ENCODE measurements at regions not wholly inside any gene's neighbourhood (a gene's known extent, or its start where the extent isn't known, plus 50 kb on each side); places are given as distances from the start of the nearest gene placed in this dataset.

- H3K4me3 ChIP-seq: no peak overlapping the region
- H3K9me3 ChIP-seq (replicated peaks in 1 of 11): no peaks in the 10 kb centered on the region; a peak in 2 of 22 replicates
- no peak for TF ChIP-seq Cebpa-rat (IDR thresholded peaks at IDR 0.05)
- H3K4me2 ChIP-seq: no peak overlapping the region
- H3K9ac ChIP-seq: no peak overlapping the region
- H4K20me1 ChIP-seq: no peaks in the 10 kb centered on the region
- H3K27me3 ChIP-seq: no peaks in the 10 kb centered on the region
- no peak overlapping the region for H3K27ac ChIP-seq
- H3K4me1 ChIP-seq: no peaks in the 10 kb centered on the region
- no peaks in the 10 kb centered on the region for H3K36me3 ChIP-seq
Observed at GRCh38 chr1:177546346-177546745, 375.6 kb downstream of the BRINP2 start.

- Histone ChIP-seq H3K4me2 (no peak overlapping the region), H3K36me3 (no peaks in the 10 kb centered on the region), H4K20me1 (no peaks in the 10 kb centered on the region), H3K9me3 (replicated peaks in 1 of 11) (no peaks in the 10 kb centered on the region), H3K27me3 (no peaks in the 10 kb centered on the region), H3K4me1 (no peaks in the 10 kb centered on the region), H3K9ac (no peak overlapping the region), H3K4me3 (no peak overlapping the region), H3K27ac (no peak overlapping the region)
- no peak for TF ChIP-seq Cebpa-rat (IDR thresholded peaks at IDR 0.05)
Observed at GRCh38 chr1:177526201-177526600, 355.4 kb downstream of the BRINP2 start.

GRCh38 chr1:177525176-177525575, 354.4 kb downstream of the BRINP2 start:
- Histone ChIP-seq H3K9me3 (replicated peaks in 1 of 11) (no peaks in the 10 kb centered on the region), H3K4me1 (no peaks in the 10 kb centered on the region), H3K4me3 (no peak overlapping the region), H3K9ac (no peak overlapping the region), H4K20me1 (no peaks in the 10 kb centered on the region), H3K27ac (no peak overlapping the region), H3K27me3 (no peaks in the 10 kb centered on the region), H3K36me3 (no peaks in the 10 kb centered on the region), H3K4me2 (no peak overlapping the region)
- TF ChIP-seq Cebpa-rat (IDR thresholded peaks at IDR 0.05): no peak

- H3K9me3 ChIP-seq (replicated peaks in 1 of 11): no peaks in the 10 kb centered on the region
- no peaks in the 10 kb centered on the region for H4K20me1 ChIP-seq
- H3K36me3 ChIP-seq: no peaks in the 10 kb centered on the region
- H3K4me2 ChIP-seq: no peak overlapping the region
- no peak for TF ChIP-seq Cebpa-rat (IDR thresholded peaks at IDR 0.05)
- no peak overlapping the region for H3K27ac ChIP-seq
- H3K4me1 ChIP-seq: no peaks in the 10 kb centered on the region
- H3K9ac ChIP-seq: no peak overlapping the region
- no peaks in the 10 kb centered on the region for H3K27me3 ChIP-seq
- H3K4me3 ChIP-seq: no peak overlapping the region
Observed at GRCh38 chr1:177517546-177517945, 346.8 kb downstream of the BRINP2 start.

- TF ChIP-seq Cebpa-rat (IDR thresholded peaks at IDR 0.05): no peak
- no peaks in the 10 kb centered on the region for H3K27me3 ChIP-seq
Observed at GRCh38 chr1:177514207-177514606, 343.4 kb downstream of the BRINP2 start.

GRCh38 chr1:177511036-177511435, 340.3 kb downstream of the BRINP2 start:
- Histone ChIP-seq H3K36me3 (no peaks in the 10 kb centered on the region), H3K4me1 (peaks cover 0 to 4% (median 0%) of the 10 kb centered on the region in 10 experiments; a peak in 1 of 20 replicates), H3K9me3 (replicated peaks in 1 of 11) (peaks cover 0 to 5% (median 3%) of the 10 kb centered on the region in 11 experiments; a peak in 7 of 22 replicates), H3K27ac (no peak overlapping the region), H3K4me3 (no peak overlapping the region), H3K27me3 (no peaks in the 10 kb centered on the region), H3K9ac (no peak overlapping the region), H3K4me2 (no peak overlapping the region), H4K20me1 (no peaks in the 10 kb centered on the region)
- no peak for TF ChIP-seq Cebpa-rat (IDR thresholded peaks at IDR 0.05)

More at GRCh38 chr1:177514207-177514606, 343.4 kb downstream of the BRINP2 start:
- H3K9ac ChIP-seq: no peak overlapping the region
- no peaks in the 10 kb centered on the region for H3K9me3 ChIP-seq (replicated peaks in 1 of 11)
- H3K36me3 ChIP-seq: no peaks in the 10 kb centered on the region
- H3K4me2 ChIP-seq: no peak overlapping the region
- no peak overlapping the region for H3K27ac ChIP-seq
- no peaks in the 10 kb centered on the region for H4K20me1 ChIP-seq
- no peaks in the 10 kb centered on the region for H3K4me1 ChIP-seq
- H3K4me3 ChIP-seq: no peak overlapping the region

- H3K4me3 ChIP-seq: no peak overlapping the region
- no peak for TF ChIP-seq Cebpa-rat (IDR thresholded peaks at IDR 0.05)
- H3K27ac ChIP-seq: no peak overlapping the region
- no peak overlapping the region for H3K4me2 ChIP-seq
- H4K20me1 ChIP-seq: no peaks in the 10 kb centered on the region
- H3K27me3 ChIP-seq: no peaks in the 10 kb centered on the region
- no peaks in the 10 kb centered on the region for H3K36me3 ChIP-seq
- H3K4me1 ChIP-seq: peaks cover 0 to 6% (median 0%) of the 10 kb centered on the region in 10 experiments; a peak in 1 of 20 replicates
- peaks cover 0 to 9% (median 4%) of the 10 kb centered on the region in 11 experiments; a peak in 7 of 22 replicates for H3K9me3 ChIP-seq (replicated peaks in 1 of 11)
- no peak overlapping the region for H3K9ac ChIP-seq
Observed at GRCh38 chr1:177505905-177506590, 335.3 kb downstream of the BRINP2 start.

- H3K9me3 ChIP-seq (replicated peaks in 1 of 11): peaks cover 0 to 17% (median 0%) of the 10 kb centered on the region in 11 experiments; a peak in 3 of 22 replicates
- H3K9ac ChIP-seq: no peak overlapping the region
- TF ChIP-seq Cebpa-rat (IDR thresholded peaks at IDR 0.05): no peak
- no peaks in the 10 kb centered on the region for H3K4me1 ChIP-seq
- H3K27ac ChIP-seq: no peak overlapping the region
- H3K27me3 ChIP-seq: no peaks in the 10 kb centered on the region
- no peak overlapping the region for H3K4me2 ChIP-seq
- no peak overlapping the region for H3K4me3 ChIP-seq
- H4K20me1 ChIP-seq: no peaks in the 10 kb centered on the region
- H3K36me3 ChIP-seq: no peaks in the 10 kb centered on the region
Observed at GRCh38 chr1:177495878-177496277, 325.1 kb downstream of the BRINP2 start.

GRCh38 chr1:177490786-177491185, 320.0 kb downstream of the BRINP2 start:
- Histone ChIP-seq H3K36me3 (no peaks in the 10 kb centered on the region), H3K27ac (no peak overlapping the region), H4K20me1 (no peaks in the 10 kb centered on the region), H3K9me3 (replicated peaks in 1 of 11) (peaks cover 0 to 3% (median 0%) of the 10 kb centered on the region in 11 experiments; a peak in 1 of 22 replicates), H3K27me3 (no peaks in the 10 kb centered on the region), H3K4me2 (no peak overlapping the region), H3K4me3 (no peak overlapping the region), H3K4me1 (no peaks in the 10 kb centered on the region), H3K9ac (no peak overlapping the region)
- no peak for TF ChIP-seq Cebpa-rat (IDR thresholded peaks at IDR 0.05)

- no peak overlapping the region for H3K9ac ChIP-seq
- no peak for TF ChIP-seq Cebpa-rat (IDR thresholded peaks at IDR 0.05)
- no peaks in the 10 kb centered on the region for H3K9me3 ChIP-seq (replicated peaks in 1 of 11)
- H3K36me3 ChIP-seq: no peaks in the 10 kb centered on the region
- no peaks in the 10 kb centered on the region for H4K20me1 ChIP-seq
- no peak overlapping the region for H3K27ac ChIP-seq
- H3K4me3 ChIP-seq: no peak overlapping the region
- H3K4me2 ChIP-seq: no peak overlapping the region
- H3K27me3 ChIP-seq: no peaks in the 10 kb centered on the region
- H3K4me1 ChIP-seq: no peaks in the 10 kb centered on the region
Observed at GRCh38 chr1:177490036-177490639, 319.4 kb downstream of the BRINP2 start.

Measured in BLaER1 treated with 17β-estradiol and CSF1 and Interleukin-3, amounts not matched to agents 10 nM and 100 nM (cell line).